HPDE6-E6E7 (cell line): ENCODE measurements at regions not wholly inside any gene's neighbourhood (a gene's known extent, or its start where the extent isn't known, plus 50 kb on each side); places are given as distances from the start of the nearest gene placed in this dataset.

Source experiments
- DNase-seq: peaks from one replicate; pipeline ENCODE4 v3.0.0; 2011; ENCODE audit warnings: missing footprints; ENCODE audit errors: extremely low spot score

GRCh38 chr13:23983671-23984070, 86.4 kb upstream of the C1QTNF9B start:
- no peak for DNase-seq

DNA sequence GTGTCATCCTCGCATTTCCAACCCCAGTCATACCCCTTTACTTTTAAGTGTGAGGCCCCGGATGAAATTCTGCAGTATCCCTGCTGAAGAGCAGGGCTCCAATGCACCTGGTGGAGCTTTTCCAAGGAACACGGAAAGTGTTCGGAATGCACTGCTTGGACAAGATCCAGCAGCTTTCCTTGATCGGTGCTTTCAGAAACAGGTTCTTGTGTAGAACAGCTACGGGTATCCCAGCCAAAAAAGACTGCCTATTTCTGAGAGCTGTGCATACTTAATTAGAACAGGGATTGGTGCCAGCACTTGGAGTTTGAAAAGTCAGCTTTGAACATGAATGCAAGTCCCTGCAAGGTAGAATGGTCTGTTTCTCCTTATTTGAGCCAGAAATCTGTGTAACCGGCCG, 87.2 kb upstream of the C1QTNF9B start:
- no peak for DNase-seq

DNA sequence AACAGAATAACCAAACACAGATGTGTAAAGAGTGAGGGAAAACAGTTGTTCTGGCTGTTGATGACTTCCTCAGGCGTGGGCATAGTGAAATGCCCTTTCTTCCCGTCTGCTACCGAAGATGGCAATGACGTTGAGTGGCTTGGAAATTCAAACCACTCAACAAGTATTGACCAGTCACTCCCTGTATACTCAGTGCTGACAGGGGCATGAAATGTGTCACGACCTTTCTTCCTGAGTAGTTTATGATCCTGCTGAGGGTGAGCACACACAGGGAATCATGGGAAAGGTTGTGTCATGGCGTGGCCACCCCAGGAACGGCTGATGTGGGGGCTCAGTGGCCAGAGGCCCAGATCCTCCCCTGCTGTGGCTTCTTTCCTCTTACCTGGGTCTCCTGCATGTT, 87.8 kb upstream of the C1QTNF9B start:
- no peak for DNase-seq

DNA sequence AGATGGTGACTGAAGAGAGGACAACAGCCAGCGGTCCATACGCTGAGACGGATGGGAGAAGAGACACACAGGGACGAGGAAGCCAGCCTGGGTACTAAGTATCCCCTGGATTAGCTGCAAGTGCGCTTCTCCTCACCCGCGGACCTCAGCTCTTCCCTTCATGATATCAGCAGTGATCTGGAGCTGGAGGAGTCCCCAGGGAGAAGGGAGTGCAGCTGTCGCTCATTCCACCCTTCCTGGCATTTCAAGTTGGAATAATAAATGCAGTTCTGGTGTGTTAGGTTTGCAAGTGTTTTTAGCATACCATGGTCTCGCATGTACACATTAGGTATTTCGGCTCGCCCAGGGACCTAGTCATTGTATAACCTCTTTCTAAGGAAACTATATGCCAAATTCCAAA, 88.5 kb upstream of the C1QTNF9B start:
- DNase-seq = no peak

- DNase-seq = no peak
These were observed 89.3 kb upstream of the C1QTNF9B start for GRCh38 chr13:23986619-23987018.

- DNase-seq = no peak
These were observed 90.1 kb upstream of the C1QTNF9B start for GRCh38 chr13:23987331-23987894.

- DNase-seq = no peak
These were observed 91.3 kb upstream of the C1QTNF9B start for GRCh38 chr13:23988546-23989122.

DNA sequence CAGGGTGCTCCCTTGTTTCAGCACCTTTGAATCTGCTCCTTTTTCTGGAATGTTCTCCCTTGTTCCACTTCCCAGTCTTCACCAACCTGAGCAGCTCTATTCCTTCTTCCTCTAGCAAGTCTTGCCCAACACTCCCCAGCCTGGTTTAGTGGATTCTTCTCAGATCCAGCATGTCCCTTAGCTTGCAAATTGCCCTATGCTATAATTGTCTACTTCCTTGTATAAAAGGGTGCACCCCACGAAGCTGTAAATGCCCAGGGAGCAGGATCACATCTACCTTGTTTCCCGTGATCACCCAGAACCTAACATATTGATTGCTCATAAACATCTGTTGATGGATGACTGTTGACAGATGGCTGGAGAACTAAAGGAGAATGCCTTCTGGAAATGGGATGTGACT, 93.2 kb upstream of the C1QTNF9B start:
- DNase-seq = no peak

DNA sequence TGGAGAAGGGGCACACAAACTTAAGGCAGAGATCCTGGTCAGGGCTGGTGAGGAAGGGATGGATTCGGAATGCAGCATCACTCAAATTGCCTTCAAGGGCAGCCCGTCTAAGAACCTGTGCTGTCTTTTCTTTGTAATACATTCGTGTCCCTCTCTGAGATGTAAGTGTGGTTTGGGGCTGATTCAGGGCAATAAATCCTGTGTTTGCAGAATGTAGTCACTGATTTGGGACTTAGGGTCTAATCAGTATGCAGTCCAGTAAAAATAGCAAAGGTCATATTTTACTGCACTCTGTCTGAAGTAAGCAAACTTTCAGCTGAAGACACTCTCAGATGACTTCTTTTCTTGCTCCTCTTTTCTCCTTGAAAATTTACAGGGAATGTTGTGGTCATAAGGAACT, 93.8 kb upstream of the C1QTNF9B start:
- no peak for DNase-seq

- DNase-seq = no peak
These were observed 95.7 kb upstream of the C1QTNF9B start for GRCh38 chr13:23992781-23993679.

- DNase-seq = no peak
These were observed 96.3 kb upstream of the C1QTNF9B start for GRCh38 chr13:23993680-23993985.

DNA sequence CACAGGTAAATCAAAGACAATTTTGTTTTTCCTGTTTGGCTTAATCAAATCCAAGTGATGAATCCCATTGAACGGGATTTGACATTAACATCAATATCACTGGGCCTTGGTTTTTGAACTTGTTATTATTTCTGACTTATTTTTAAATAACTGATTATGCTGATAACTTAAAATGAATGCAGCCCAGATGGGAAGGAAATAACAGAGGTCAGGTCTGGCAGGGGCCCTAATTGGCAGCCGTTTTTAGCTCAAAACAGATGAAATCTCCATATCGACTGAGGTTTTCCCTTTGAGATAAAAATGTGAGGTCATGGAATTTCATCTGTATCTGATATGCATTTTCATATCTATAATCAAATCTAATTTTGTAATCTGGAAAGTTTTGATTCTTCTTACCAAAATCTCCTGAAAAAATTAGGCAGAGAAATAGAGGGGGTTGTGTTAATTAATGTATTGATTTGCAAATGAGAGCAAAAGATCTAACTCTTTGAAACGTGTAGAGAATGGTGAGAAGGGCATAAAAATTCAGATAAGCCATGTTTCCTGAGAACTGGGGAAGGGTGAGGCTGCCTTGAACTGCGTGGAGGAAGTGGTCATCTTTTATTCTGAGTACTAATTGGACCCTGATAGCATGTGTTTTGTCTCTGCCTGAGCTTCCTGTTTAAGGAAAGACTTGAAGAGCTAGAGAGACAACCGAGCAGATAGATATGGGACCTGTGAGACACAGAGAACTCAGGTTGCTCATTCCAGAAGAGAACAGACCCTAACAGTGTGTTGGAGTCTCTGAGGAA, 98.2 kb upstream of the C1QTNF9B start:
- DNase-seq = no peak

GRCh38 chr13:23996456-23996855, 99.2 kb upstream of the C1QTNF9B start:
- DNase-seq = no peak

GRCh38 chr13:23999424-23999823, 102.1 kb upstream of the C1QTNF9B start:
- no peak for DNase-seq

DNA sequence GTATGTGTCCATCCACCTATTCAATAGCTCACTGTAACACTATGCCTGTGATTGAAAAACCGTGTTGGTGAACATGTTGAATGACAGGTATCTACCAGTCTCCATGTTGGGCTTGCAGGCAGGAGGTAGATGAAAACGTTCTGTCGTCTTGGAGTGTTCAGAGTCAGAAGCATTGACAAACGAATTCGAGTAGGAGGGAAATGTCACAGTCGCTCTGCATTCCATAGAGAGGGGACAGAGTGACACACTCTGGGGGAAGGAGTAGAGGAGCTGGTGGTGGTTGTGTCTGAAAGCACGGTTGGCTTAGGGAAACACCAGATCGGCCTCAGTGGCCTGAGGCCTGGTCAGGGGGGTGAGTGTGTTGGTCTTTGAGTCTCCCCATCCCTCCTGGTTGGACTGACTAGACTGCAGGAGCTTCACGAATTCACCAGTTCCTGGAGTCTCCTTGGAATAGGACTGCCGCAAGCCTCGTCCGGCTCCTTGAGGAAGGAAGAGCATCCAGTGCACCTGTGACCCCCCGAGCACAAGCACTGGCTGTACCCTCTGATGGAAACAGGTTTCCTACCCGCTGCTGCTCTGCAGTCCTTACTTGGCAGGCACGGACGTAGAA, 105.0 kb upstream of the C1QTNF9B start:
- no peak for DNase-seq

DNA sequence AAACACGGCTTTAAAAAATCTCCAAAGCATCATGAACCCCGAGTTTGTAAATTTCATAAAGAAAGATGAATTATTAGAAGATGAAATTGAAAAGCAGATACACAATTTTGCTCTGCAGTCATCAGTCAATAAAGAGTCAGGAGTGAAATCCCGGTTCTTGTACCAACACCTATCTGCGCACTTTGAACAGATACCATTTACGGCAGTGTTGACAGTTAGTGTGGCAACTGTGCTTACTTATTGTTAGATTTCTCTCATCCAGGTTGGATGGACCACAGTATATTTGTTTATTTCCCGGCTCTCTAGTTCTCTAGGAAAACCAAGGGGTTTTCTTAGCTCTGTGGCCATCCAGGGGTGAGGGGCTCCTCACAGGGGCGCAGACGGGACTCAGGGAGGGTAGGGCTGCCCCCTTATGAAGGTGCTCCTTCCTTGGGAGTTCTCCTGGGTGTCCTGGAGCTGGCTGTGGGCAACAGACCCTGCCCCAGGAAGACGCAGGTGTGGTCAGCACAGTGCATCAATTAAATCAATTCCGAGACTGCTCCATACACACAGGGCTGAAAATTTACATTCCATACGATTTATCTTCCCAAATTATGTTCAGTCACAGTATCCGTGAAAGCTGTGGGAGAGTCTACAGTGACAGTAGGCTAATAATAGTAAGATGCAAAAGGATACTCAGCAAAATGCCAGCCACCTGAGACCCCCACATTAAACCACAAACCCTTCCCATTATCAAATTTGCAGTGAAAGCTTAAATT, 107.0 kb upstream of the C1QTNF9B start:
- DNase-seq = no peak

DNA sequence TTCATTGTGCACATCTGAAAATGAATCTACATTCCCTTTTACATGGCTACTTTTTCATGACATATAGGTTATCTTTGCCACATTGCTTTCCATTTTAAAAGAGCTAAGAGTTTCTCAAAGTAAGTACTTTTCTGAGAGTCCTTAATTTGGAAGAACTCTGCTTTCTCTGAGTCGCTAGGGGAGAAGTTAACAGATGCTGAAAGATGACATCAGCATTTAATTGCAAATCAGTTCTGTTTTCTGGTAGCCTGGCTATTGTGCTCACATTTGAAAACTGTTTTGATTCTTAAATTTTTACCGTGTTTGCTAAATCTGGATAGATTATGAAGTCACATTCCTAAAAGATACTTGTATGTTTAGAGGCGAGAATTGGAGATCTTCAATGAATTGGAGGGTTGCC, 107.7 kb upstream of the C1QTNF9B start:
- no peak for DNase-seq

GRCh38 chr13:24005755-24006281, 108.5 kb upstream of the C1QTNF9B start:
- no peak for DNase-seq

- DNase-seq = no peak
These were observed 109.4 kb upstream of the C1QTNF9B start for GRCh38 chr13:24006520-24007248.

DNA sequence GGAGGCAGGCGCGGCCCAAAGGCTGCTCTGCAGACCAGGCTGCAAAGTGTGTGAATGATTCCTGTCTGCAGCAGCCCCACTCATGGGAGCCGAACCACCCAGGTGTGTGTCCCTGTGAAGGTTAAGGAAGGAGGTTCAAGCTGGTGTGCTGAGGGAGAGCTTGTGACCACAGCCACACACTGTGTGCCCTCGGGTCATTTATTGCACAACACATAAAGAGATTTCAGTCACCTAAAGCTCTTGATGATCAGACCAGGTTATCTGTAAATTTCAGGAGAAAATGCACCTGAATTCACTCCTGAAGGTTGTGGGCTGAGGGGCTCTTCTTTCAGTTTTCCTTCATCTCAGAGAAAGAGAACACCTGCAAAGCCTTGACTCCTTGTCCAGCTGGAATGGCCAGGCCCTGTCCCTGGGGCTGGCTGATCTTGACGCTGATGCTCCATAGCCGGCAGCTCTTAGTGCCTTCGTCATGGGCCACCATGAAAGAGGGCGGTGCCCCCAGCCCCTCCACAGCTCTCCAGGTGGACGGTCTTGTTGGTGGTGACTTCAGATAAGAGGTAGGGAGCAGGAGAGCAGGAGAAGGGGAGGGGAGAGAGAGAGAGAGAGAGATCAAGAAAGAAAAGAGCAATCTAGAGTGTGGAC, 110.8 kb upstream of the C1QTNF9B start:
- no peak for DNase-seq
